ENCODE measurements at regions not wholly inside any gene's neighbourhood (a gene's known extent, or its start where the extent isn't known, plus 50 kb on each side); places are given as distances from the start of the nearest gene placed in this dataset.

DNA sequence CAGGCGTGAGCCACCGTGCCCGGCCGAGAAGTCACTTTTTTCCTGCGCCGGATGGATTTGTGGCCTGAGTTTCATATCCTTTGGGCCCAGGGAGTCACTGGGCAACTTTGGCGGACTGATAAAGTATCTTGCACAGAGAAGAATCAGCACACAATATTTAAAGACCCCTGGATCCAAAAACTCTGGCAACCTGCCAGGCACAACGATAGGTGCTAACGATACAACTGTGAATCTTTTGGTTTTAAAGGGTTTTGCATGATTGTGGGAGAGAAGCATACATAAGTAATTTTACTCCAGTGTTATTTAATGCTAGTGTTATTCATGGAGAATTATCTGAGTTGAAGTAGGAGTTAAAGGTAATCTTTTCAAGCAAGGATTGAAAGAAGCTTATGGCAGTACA, 85.3 kb downstream of the TAF11L14 start:
- H4K20me1 ChIP-seq (ENCODE audit: control insufficient read depth, extremely low read depth, insufficient read depth, low read length), result no peaks in the 10 kb centered on the region
- no peaks in the 10 kb centered on the region for H3K9me3 ChIP-seq (ENCODE audit: control insufficient read depth, insufficient read depth, low read depth, low read length)
- H3K27me3 ChIP-seq (ENCODE audit: control insufficient read depth, insufficient read depth, low read length), result no peaks in the 10 kb centered on the region
- no peak overlapping the region for H3K27ac ChIP-seq (ENCODE audit: insufficient read depth, low read length)
- no peaks in the 10 kb centered on the region for H3K4me1 ChIP-seq (ENCODE audit: control insufficient read depth, extremely low read depth, insufficient read depth, low read length)
- no peak overlapping the region for H3K4me2 ChIP-seq (ENCODE audit: extremely low read depth, insufficient read depth, low read length)
- H3K36me3 ChIP-seq (ENCODE audit: control insufficient read depth, insufficient read depth, low read length), result no peaks in the 10 kb centered on the region
- H3K79me2 ChIP-seq (ENCODE audit: control insufficient read depth, insufficient read depth, low read length), result no peaks in the 10 kb centered on the region
- DNase-seq (ENCODE audit: low read depth in 2 of 2), result no peak
- H3K4me3 ChIP-seq (replicated peaks in 1 of 4; ENCODE audit: control extremely low read depth in 1 of 4, insufficient read depth in 1 of 4, low read depth in 3 of 4, low read length in 4 of 4), result no peak overlapping the region
- no peak overlapping the region for H2AFZ ChIP-seq (ENCODE audit: low read length)
- H3K9ac ChIP-seq (ENCODE audit: insufficient read depth, low read length), result no peak overlapping the region
- TF ChIP-seq CTCF (conservative IDR thresholded peaks at IDR 0.05 in 1 of 2, IDR thresholded peaks at IDR 0.05 in 1 of 2; ENCODE audit: low read depth in 1 of 2, low read length in 2 of 2) (no peak), EZH2 (IDR thresholded peaks at IDR 0.05; ENCODE audit: low read length, missing control alignments) (no peak)

DNA sequence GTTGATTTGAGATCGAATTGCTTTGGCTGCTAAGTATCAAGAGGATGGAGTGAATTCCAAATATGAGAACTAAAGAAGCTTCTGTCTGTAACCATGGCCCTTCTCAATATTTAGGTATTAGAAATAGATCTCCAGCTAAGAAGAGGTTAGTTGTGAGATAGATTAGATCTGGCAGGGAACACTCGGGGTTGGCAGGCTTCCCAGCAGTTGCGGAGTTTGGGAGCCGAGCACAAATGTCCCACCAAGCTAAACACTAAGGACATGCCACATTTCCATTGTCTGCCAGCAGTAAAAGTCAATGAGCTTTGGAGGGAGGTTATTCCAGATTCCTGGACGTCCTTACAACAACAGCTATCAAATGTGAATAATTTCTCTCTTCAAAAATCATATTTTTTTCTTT, 85.8 kb downstream of the TAF11L14 start:
- Histone ChIP-seq H3K9ac (ENCODE audit: insufficient read depth, low read length) (no peak overlapping the region), H3K36me3 (ENCODE audit: control insufficient read depth, insufficient read depth, low read length) (no peaks in the 10 kb centered on the region), H4K20me1 (ENCODE audit: control insufficient read depth, extremely low read depth, insufficient read depth, low read length) (no peaks in the 10 kb centered on the region), H3K4me1 (ENCODE audit: control insufficient read depth, extremely low read depth, insufficient read depth, low read length) (no peaks in the 10 kb centered on the region), H3K27ac (ENCODE audit: insufficient read depth, low read length) (no peak overlapping the region), H2AFZ (ENCODE audit: low read length) (no peak overlapping the region), H3K4me2 (ENCODE audit: extremely low read depth, insufficient read depth, low read length) (no peak overlapping the region), H3K27me3 (ENCODE audit: control insufficient read depth, insufficient read depth, low read length) (no peaks in the 10 kb centered on the region), H3K4me3 (replicated peaks in 1 of 4; ENCODE audit: control extremely low read depth in 1 of 4, insufficient read depth in 1 of 4, low read depth in 3 of 4, low read length in 4 of 4) (no peak overlapping the region), H3K79me2 (ENCODE audit: control insufficient read depth, insufficient read depth, low read length) (no peaks in the 10 kb centered on the region), H3K9me3 (ENCODE audit: control insufficient read depth, insufficient read depth, low read depth, low read length) (no peaks in the 10 kb centered on the region)
- TF ChIP-seq CTCF (conservative IDR thresholded peaks at IDR 0.05 in 1 of 2, IDR thresholded peaks at IDR 0.05 in 1 of 2; ENCODE audit: low read depth in 1 of 2, low read length in 2 of 2), result no peak
- no peak for TF ChIP-seq EZH2 (IDR thresholded peaks at IDR 0.05; ENCODE audit: low read length, missing control alignments)
- DNase-seq (ENCODE audit: low read depth in 2 of 2), result no peak

DNA sequence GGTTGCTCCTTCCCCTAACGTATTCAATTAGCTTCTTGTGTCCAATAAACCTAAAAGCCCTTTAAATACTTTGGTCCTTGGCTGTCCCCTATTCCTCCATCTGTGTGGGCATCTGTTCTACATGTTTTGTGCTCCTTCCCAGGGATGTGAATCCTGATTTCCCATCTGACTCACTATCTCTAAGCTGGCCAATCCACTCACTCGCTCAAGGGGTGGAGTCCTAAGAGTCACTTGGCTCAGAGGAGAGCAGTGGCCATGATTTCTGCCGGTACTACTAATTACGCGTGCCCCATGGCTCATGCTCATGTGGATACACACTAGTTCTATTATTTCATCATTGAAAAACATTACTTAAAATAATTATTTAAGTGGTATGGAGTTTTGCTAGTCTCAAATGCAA, 89.6 kb downstream of the TAF11L14 start:
- TF ChIP-seq CTCF (conservative IDR thresholded peaks at IDR 0.05 in 1 of 2, IDR thresholded peaks at IDR 0.05 in 1 of 2; ENCODE audit: low read depth in 1 of 2, low read length in 2 of 2) (no peak), EZH2 (IDR thresholded peaks at IDR 0.05; ENCODE audit: low read length, missing control alignments) (no peak)
- no peak overlapping the region for H3K27ac ChIP-seq (ENCODE audit: insufficient read depth, low read length)
- no peak overlapping the region for H3K4me2 ChIP-seq (ENCODE audit: extremely low read depth, insufficient read depth, low read length)
- H3K79me2 ChIP-seq (ENCODE audit: control insufficient read depth, insufficient read depth, low read length), result no peaks in the 10 kb centered on the region
- H3K4me3 ChIP-seq (replicated peaks in 1 of 4; ENCODE audit: control extremely low read depth in 1 of 4, insufficient read depth in 1 of 4, low read depth in 3 of 4, low read length in 4 of 4), result no peak overlapping the region
- no peak overlapping the region for H3K9ac ChIP-seq (ENCODE audit: insufficient read depth, low read length)
- H3K9me3 ChIP-seq (ENCODE audit: control insufficient read depth, insufficient read depth, low read depth, low read length), result no peaks in the 10 kb centered on the region
- no peak for DNase-seq (ENCODE audit: low read depth in 2 of 2)
- no peaks in the 10 kb centered on the region for H3K27me3 ChIP-seq (ENCODE audit: control insufficient read depth, insufficient read depth, low read length)
- no peaks in the 10 kb centered on the region for H3K36me3 ChIP-seq (ENCODE audit: control insufficient read depth, insufficient read depth, low read length)
- no peak overlapping the region for H2AFZ ChIP-seq (ENCODE audit: low read length)
- H3K4me1 ChIP-seq (ENCODE audit: control insufficient read depth, extremely low read depth, insufficient read depth, low read length), result no peaks in the 10 kb centered on the region
- no peaks in the 10 kb centered on the region for H4K20me1 ChIP-seq (ENCODE audit: control insufficient read depth, extremely low read depth, insufficient read depth, low read length)
